K562 (cell line): ENCODE measurements at regions not wholly inside any gene's neighbourhood (a gene's known extent, or its start where the extent isn't known, plus 50 kb on each side); places are given as distances from the start of the nearest gene placed in this dataset.
A peak's percentile ranks its signal among the peaks of the same experiment; 100 is the strongest.

Experiments used
- ATAC-seq: fragments of 200-7000 bp; cut with Tn5 transposase; 3 replicates; pipeline ENCODE4 v1.9.1; 2020; ENCODE audit warnings: moderate library complexity
- BruUV-seq: library from RNA; stranded (reverse); fragments of 400-500 nt; replicated peaks from 2 replicates; lab custom pipeline; 2021; lab: Mats Ljungman, UMichigan
- CTCF ChIA-PET: fragments of 300-600 bp; formaldehyde crosslinking; extraction: SDS; loops from one replicate; lab custom pipeline; 2021; ENCODE audit warnings: low intra/inter-chr PET ratio; lab: Yijun Ruan, JAX
- POLR2A ChIA-PET: fragments of 300-600, 350-650 bp; sonication (Branson Sonifier 250); formaldehyde crosslinking; extraction: SDS; loops from one replicate; lab custom pipeline; 2021; ENCODE audit warnings: antibody characterized with exemption, inconsistent platforms; lab: Yijun Ruan, JAX
- DNase-seq, 4 experiments: peaks; one replicate each; pipeline versions ENCODE4 v3.0.0 to v3.0.0-alpha.2; 2011 to 2018; ENCODE audit warnings: low spot score in 3 of 4, mixed read lengths in 3 of 4; ENCODE audit errors: extremely low read depth in 1 of 4
- FAIRE-seq: peaks from 2 replicates; lab custom pipeline; 2011; peaks lifted over from hg19 to GRCh38; lab: Jason Lieb, UNC
- H2AFZ ChIP-seq: 2 replicates; pipeline ENCODE4 v1.6.0; 2011; ENCODE audit warnings: low read depth, low read length, control low read depth, inconsistent platforms
- H3K27ac ChIP-seq: fragments of 200-600 bp; 3 replicates; pipeline ENCODE4 v1.8.0; 2011; ENCODE audit warnings: low read depth, mild to moderate bottlenecking, control low read depth, inconsistent platforms, low read length, moderate library complexity, mixed read lengths; ENCODE audit errors: extremely low read depth
- H3K27me3 ChIP-seq, 2 experiments: fragments of 300-600 bp in 1 of 2; 2 replicates in 1 of 2; 3 replicates in 1 of 2; pipeline versions ENCODE4 v1.6.0 to v1.8.0; 2011; ENCODE audit warnings: inconsistent platforms in 2 of 2, low read length in 2 of 2, mild to moderate bottlenecking in 1 of 2, mixed read lengths in 1 of 2, moderate library complexity in 1 of 2; ENCODE audit not compliant: control insufficient read depth in 2 of 2, insufficient read depth in 2 of 2
- H3K36me3 ChIP-seq: fragments of 300-600 bp; 3 replicates; pipeline ENCODE4 v1.8.0; 2011; ENCODE audit warnings: mild to moderate bottlenecking, low read length, inconsistent platforms; ENCODE audit not compliant: control insufficient read depth, insufficient read depth
- H3K4me1 ChIP-seq, 2 experiments: fragments of 200-600 bp in 1 of 2; replicated peaks in 1 of 2; 2 replicates in 1 of 2; 3 replicates in 1 of 2; pipeline versions ENCODE4 v1.5.1 to v1.8.0; 2011; ENCODE audit warnings: inconsistent platforms in 2 of 2, low read length in 2 of 2, mild to moderate bottlenecking in 1 of 2, mixed read lengths in 1 of 2, moderate library complexity in 1 of 2; ENCODE audit not compliant: control insufficient read depth in 2 of 2, insufficient read depth in 2 of 2
- H3K4me2 ChIP-seq: 2 replicates; pipeline ENCODE4 v1.6.1; 2011; ENCODE audit warnings: low read length, control low read depth, inconsistent platforms, mixed read lengths; ENCODE audit not compliant: insufficient read depth
- H3K4me3 ChIP-seq: fragments of 200-600 bp; sonication (generic), shearing (Covaris generic); 2 replicates; pipeline ENCODE4 v1.5.1; 2016; ENCODE audit warnings: control low read depth, inconsistent platforms
- H3K79me2 ChIP-seq: fragments of 200-600 bp; 3 replicates; pipeline ENCODE4 v1.8.0; 2011; ENCODE audit warnings: low read length, inconsistent platforms; ENCODE audit not compliant: control insufficient read depth, insufficient read depth
- H3K9ac ChIP-seq, 2 experiments: 2 replicates each; pipeline versions ENCODE4 v1.6.0 to v1.6.1; 2011; ENCODE audit warnings: low read depth in 2 of 2, low read length in 2 of 2, control low read depth in 1 of 2, inconsistent platforms in 1 of 2, mild to moderate bottlenecking in 1 of 2, mixed read lengths in 1 of 2; ENCODE audit not compliant: insufficient read depth in 1 of 2
- H3K9me1 ChIP-seq: one replicate; pipeline ENCODE4 v1.6.0; 2011; ENCODE audit warnings: inconsistent platforms, mild to moderate bottlenecking, low read length, moderate library complexity; ENCODE audit not compliant: control insufficient read depth, insufficient read depth
- H3K9me3 ChIP-seq: replicated peaks from 2 replicates; pipeline ENCODE4 v1.5.1; 2011; ENCODE audit warnings: low read depth, low read length, inconsistent platforms; ENCODE audit not compliant: control insufficient read depth, insufficient read depth
- H4K20me1 ChIP-seq: replicated peaks from 2 replicates; pipeline ENCODE4 v1.6.1; 2011; ENCODE audit warnings: low read length, inconsistent platforms, mixed read lengths; ENCODE audit not compliant: control insufficient read depth, insufficient read depth
- ATF7 ChIP-seq: fragments of 450-650 bp; IDR thresholded peaks from 2 replicates; pipeline ENCODE4 v1.7.1; 2014; ENCODE audit warnings: mild to moderate bottlenecking, moderate library complexity
- E2F1 ChIP-seq: sonication (generic); formaldehyde crosslinking; IDR thresholded peaks from 2 replicates; pipeline ENCODE4 v1.8.1; 2023; ENCODE audit warnings: mild to moderate bottlenecking, missing genetic modification reagents, moderate library complexity
- E2F8 ChIP-seq: fragments of 450-650 bp; IDR thresholded peaks from 2 replicates; pipeline ENCODE4 v1.7.1; 2018; ENCODE audit warnings: mild to moderate bottlenecking, low read depth; ENCODE audit not compliant: partially characterized antibody
- EP300 ChIP-seq: IDR thresholded peaks from 2 replicates; pipeline ENCODE4 v1.6.1; 2012; ENCODE audit warnings: low read length, improper control_type of control experiment
- RFX1 ChIP-seq: fragments of 450-650 bp; IDR thresholded peaks from 2 replicates; pipeline ENCODE4 v1.6.1; 2016; ENCODE audit warnings: mild to moderate bottlenecking, moderate library complexity
- TAF15 ChIP-seq: fragments of 200-400 bp; formaldehyde crosslinking; IDR thresholded peaks from 2 replicates; pipeline ENCODE4 v1.6.1; 2017; ENCODE audit warnings: mild to moderate bottlenecking, low read depth, low read length, moderate library complexity
- TCF7L2 ChIP-seq: fragments of 150-350 bp; IDR thresholded peaks from 2 replicates; pipeline ENCODE4 v1.6.1; 2016; ENCODE audit warnings: low read depth, mild to moderate bottlenecking, low read length, moderate library complexity
- THRB ChIP-seq: fragments of 450-650 bp; formaldehyde crosslinking; conservative IDR thresholded peaks from 2 replicates; pipeline ENCODE4 v1.4.0; 2022; ENCODE audit warnings: mild to moderate bottlenecking, missing genetic modification characterization
- TRIM28 ChIP-seq: fragments of 450-650 bp; IDR thresholded peaks from 2 replicates; pipeline ENCODE4 v1.6.1; 2017
- ZC3H4 ChIP-seq: sonication (generic); formaldehyde crosslinking; IDR thresholded peaks from 2 replicates; pipeline ENCODE4 v1.9.0; 2021; ENCODE audit warnings: missing genetic modification reagents, borderline replicate concordance
- ZFP30 ChIP-seq: fragments of 250-450 bp; sonication (Bioruptor Pico); IDR thresholded peaks from 2 replicates; pipeline ENCODE4 v1.8.0; 2022; ENCODE audit warnings: moderate library complexity, mild to moderate bottlenecking, inconsistent platforms, borderline replicate concordance
- WGBS: fragments of 100-300 bp; shearing (Covaris generic); methylation state at CpG from one replicate; pipeline ENCODE4 v1.1.6; 2016; ENCODE audit warnings: low coverage, mixed read lengths; ENCODE audit not compliant: insufficient coverage; ENCODE audit errors: missing lambda C conversion rate; 5-methylcytosine and 5-hydroxymethylcytosine counted together
- in situ Hi-C: fragments of 300-500 bp; cut with MboI; formaldehyde crosslinking; loops from 4 replicates; pipeline ENCODE4 v1.15.0; 2018; ENCODE audit warnings: inconsistent platforms, mixed read lengths
- intact Hi-C: fragments of 100-400 bp; cut with micrococcal nuclease; formaldehyde crosslinking; loops from 2 replicates; pipeline ENCODE4 v1.14.2; 2022

- ATAC-seq (no peak), DNase-seq (no peak)
These were observed 539.4 kb upstream of the BTBD3 start for GRCh38 chr20:11378252-11378651.

GRCh38 chr20:11379257-11380011 is 538.3 kb upstream of the BTBD3 start:
- no peak for DNase-seq
- Histone ChIP-seq H3K9me3 (no peaks in the 10 kb centered on the region), H3K9me1 (no peaks in the 10 kb centered on the region), H2AFZ (no peak overlapping the region), H3K4me1 (no peaks in the 10 kb centered on the region), H3K27ac (no peak overlapping the region), H3K79me2 (no peaks in the 10 kb centered on the region), H3K4me2 (no peak overlapping the region), H3K9ac (no peak overlapping the region), H3K36me3 (no peaks in the 10 kb centered on the region), H3K4me3 (no peak overlapping the region), H3K27me3 (no peaks in the 10 kb centered on the region), H4K20me1 (no peaks in the 10 kb centered on the region)
- CTCF ChIA-PET = no interaction called here
- no peak for ATAC-seq
- POLR2A ChIA-PET = no interaction called here
- FAIRE-seq = no peak
- 0% methylated on average over 9 of the region's 16 CpGs for WGBS
- intact Hi-C loops (no loop called here), in situ Hi-C loops (no loop called here)
- BruUV-seq = no TSS peak
- TF ChIP-seq ZC3H4 (no peak), E2F1 (no peak), ZFP30 (no peak), TCF7L2 (no peak), ATF7 (no peak), EP300 (no peak), THRB (CRISPR knock-in tag) (no peak), E2F8 (no peak)

More at GRCh38 chr20:11378252-11378651, 539.4 kb upstream of the BTBD3 start:
- no peaks in the 10 kb centered on the region for H3K79me2 ChIP-seq
- no peaks in the 10 kb centered on the region for H4K20me1 ChIP-seq
- no TSS peak for BruUV-seq
- H3K4me1 ChIP-seq = no peaks in the 10 kb centered on the region
- no peak for FAIRE-seq
- H3K27me3 ChIP-seq = no peaks in the 10 kb centered on the region
- H2AFZ ChIP-seq = no peak overlapping the region
- no peaks in the 10 kb centered on the region for H3K36me3 ChIP-seq
- H3K4me2 ChIP-seq = no peak overlapping the region
- ChIA-PET CTCF (no interaction called here), POLR2A (no interaction called here)
- in situ Hi-C loops = no loop called here
- no peaks in the 10 kb centered on the region for H3K9me1 ChIP-seq
- no peaks in the 10 kb centered on the region for H3K9me3 ChIP-seq
- no peak for TF ChIP-seq TRIM28
- peak; percentile 49 for TF ChIP-seq RFX1
- no peak for TF ChIP-seq TAF15
- 0% methylated on average over 1 of the region's 1 CpG for WGBS
- H3K9ac ChIP-seq = no peak overlapping the region
- no peak overlapping the region for H3K4me3 ChIP-seq
- intact Hi-C loops = no loop called here
- H3K27ac ChIP-seq = no peak overlapping the region
